ENCODE measurements at regions not wholly inside any gene's neighbourhood (a gene's known extent, or its start where the extent isn't known, plus 50 kb on each side); places are given as distances from the start of the nearest gene placed in this dataset.

- no peak for DNase-seq (ENCODE audit: low read depth)
- H3K4me3 ChIP-seq (ENCODE audit: low read depth, low read length): no peak overlapping the region
- TF ChIP-seq, protein P1, sequence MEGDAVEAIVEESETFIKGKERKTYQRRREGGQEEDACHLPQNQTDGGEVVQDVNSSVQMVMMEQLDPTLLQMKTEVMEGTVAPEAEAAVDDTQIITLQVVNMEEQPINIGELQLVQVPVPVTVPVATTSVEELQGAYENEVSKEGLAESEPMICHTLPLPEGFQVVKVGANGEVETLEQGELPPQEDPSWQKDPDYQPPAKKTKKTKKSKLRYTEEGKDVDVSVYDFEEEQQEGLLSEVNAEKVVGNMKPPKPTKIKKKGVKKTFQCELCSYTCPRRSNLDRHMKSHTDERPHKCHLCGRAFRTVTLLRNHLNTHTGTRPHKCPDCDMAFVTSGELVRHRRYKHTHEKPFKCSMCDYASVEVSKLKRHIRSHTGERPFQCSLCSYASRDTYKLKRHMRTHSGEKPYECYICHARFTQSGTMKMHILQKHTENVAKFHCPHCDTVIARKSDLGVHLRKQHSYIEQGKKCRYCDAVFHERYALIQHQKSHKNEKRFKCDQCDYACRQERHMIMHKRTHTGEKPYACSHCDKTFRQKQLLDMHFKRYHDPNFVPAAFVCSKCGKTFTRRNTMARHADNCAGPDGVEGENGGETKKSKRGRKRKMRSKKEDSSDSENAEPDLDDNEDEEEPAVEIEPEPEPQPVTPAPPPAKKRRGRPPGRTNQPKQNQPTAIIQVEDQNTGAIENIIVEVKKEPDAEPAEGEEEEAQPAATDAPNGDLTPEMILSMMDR (conservative IDR thresholded peaks at IDR 0.05; ENCODE audit: low read depth, low read length): no peak
Observed at GRCh38 chr12:5232291-5232690, 188.6 kb downstream of the KCNA5 start.

DNA sequence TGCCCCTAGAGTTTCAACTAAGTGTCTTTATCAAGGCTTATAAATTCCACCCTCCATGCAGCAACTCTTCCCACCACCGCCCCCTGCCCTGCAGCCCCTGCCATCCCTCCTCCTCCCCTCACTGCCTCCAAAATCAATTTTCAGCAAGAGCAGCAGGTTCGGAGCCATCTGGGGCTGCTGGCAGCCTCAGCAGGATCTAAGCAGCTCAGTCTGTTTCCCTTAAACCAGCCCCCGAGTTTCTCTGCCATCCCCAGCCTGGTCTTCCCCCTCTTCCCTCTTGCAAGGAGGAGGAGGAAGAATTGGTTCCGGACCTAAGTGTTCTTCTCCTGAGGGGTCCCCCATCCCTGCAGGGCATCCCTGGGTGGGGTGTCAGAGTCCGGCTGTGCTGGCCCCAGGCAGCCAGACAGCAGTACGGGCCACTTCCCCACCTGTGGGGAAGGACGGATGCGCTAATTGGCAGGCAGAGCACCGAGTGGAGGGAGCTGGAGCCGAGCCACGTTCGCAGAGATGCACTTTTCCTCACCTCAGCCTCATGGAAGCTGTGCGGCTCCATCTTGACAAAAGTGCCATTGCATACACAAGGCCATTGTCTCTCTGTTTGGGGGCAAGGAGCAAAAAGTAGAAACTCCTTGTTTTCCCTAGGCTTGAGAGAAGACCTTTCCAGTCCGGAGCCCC lies 189.3 kb downstream of the KCNA5 start:
- TF ChIP-seq, protein P1 (conservative IDR thresholded peaks at IDR 0.05; ENCODE audit: low read depth, low read length): no peak
- no peak for DNase-seq (ENCODE audit: low read depth)
- H3K4me3 ChIP-seq (ENCODE audit: low read depth, low read length): no peak overlapping the region

- TF ChIP-seq, protein P1 (conservative IDR thresholded peaks at IDR 0.05; ENCODE audit: low read depth, low read length): no peak
- DNase-seq (ENCODE audit: low read depth): no peak
- no peak overlapping the region for H3K4me3 ChIP-seq (ENCODE audit: low read depth, low read length)
Observed at GRCh38 chr12:5236022-5236640, 192.5 kb downstream of the KCNA5 start.

DNA sequence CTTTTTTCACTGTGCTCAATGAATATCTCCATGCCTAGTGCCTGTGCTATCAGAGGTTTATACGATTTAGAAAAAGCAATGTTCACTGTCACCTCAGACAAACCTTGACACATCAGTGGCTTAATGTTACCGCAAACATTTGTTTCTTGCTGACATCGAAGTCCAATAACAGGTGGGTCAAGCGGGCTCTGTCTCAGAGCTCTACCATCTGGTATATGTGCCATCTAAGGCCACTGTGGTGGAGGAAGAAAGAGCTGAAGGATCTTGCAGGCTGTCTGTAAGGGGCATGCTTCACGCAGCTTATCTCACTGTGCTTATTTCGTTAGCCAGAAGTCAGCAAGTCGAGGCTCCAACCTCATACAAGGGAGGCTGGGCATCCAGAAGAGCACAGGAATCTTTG lies 189.5 kb upstream of the NTF3 start:
- DNase-seq (ENCODE audit: low read depth): no peak
- TF ChIP-seq, protein P1 (conservative IDR thresholded peaks at IDR 0.05; ENCODE audit: low read depth, low read length): no peak
- H3K4me3 ChIP-seq (ENCODE audit: low read depth, low read length): no peak overlapping the region

DNA sequence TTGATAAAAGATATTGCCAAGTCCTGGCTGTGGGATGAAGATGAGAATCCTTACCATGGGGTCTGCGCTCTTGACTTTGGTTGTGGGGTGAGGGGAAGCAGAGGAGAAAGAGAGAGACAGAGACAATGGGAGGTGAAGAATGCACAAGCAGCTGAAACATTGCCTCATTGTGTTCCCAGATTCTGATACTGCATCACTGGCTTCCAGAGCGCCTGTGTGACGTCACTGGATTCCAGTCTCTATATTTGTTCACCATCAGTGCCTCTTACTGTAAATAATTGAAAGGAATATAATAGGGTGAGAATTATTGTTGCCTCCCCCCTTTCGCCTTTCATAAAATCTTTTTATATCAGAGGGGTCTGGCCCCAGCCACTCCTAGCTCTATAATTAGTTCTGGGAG lies 188.9 kb upstream of the NTF3 start:
- H3K4me3 ChIP-seq (ENCODE audit: low read depth, low read length): no peak overlapping the region
- DNase-seq (ENCODE audit: low read depth): no peak
- TF ChIP-seq, protein P1 (conservative IDR thresholded peaks at IDR 0.05; ENCODE audit: low read depth, low read length): no peak

- H3K4me3 ChIP-seq (ENCODE audit: low read depth, low read length): no peak overlapping the region
- TF ChIP-seq, protein P1 (conservative IDR thresholded peaks at IDR 0.05; ENCODE audit: low read depth, low read length): no peak
- DNase-seq (ENCODE audit: low read depth): no peak
Observed at GRCh38 chr12:5244513-5244972, 187.4 kb upstream of the NTF3 start.

DNA sequence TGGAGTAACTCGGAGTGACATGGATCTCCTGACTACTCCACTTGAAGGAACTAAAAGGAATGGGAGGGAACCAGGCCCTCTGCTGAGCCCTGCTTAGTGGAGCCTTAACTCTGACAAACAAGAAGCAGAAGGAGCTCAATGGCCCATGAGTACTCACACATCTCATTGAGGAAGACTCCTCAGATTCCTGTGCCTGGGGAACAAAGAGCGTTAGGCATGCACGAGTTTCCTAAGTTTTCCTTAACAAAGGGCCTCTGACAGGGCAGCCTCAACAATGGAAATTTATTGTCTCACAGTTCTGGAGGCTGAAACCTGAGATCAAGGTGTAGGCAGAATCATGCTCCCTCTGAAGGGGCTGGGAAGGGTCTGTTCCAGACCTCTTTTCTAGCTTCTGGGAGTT lies 185.7 kb upstream of the NTF3 start:
- no peak for DNase-seq (ENCODE audit: low read depth)
- TF ChIP-seq, protein P1 (conservative IDR thresholded peaks at IDR 0.05; ENCODE audit: low read depth, low read length): no peak
- H3K4me3 ChIP-seq (ENCODE audit: low read depth, low read length): no peak overlapping the region
